Left renal cortex interstitium (tissue), 4 donors: ENCODE measurements at regions not wholly inside any gene's neighbourhood (a gene's known extent, or its start where the extent isn't known, plus 50 kb on each side); places are given as distances from the start of the nearest gene placed in this dataset.

ENCODE experiments used
- DNase-seq, 4 donors: peaks; one replicate each; pipeline ENCODE4 v3.0.0-alpha.2; 2013; ENCODE audit warnings: low read depth in 4 of 4, low spot score in 2 of 4, missing footprints in 1 of 4

DNA sequence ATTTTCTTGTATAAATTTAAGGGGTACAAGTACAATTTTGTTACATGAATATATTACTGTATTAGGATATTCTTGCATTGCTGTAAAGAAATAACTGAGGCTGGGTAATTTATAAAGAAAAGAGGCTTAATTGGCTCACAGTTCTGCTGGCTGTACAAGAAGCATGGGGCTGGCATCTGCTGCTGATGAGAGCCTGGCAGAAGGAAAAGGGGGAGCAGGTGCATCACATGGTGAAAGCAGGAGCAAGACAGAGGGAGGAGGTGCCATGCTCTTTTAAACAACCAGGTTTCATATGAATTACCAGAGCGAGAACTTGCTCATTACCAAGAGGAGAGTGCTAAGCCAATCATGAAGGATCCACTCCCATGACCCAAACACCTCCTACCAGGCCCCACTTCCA lies 399.5 kb upstream of the RAB6C start:
- no peak for DNase-seq

DNA sequence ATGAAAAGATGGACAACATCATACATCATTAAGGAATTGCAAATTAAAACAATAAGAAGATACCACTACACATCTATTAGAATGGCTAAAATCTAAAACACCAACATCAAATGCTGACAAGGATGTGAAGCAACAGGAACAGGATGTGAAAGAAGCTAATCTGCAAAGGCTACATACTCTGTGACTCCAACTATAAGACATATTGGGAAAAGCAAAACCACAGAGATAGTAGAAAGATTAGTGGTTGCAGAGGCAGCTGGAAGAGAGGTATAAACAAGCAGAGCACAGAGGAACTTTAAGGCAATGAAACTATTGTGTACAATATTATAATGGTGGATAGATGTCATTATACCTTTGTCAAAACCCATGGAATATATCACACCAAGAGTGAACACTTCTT lies 393.7 kb upstream of the RAB6C start:
- no peak for DNase-seq

DNA sequence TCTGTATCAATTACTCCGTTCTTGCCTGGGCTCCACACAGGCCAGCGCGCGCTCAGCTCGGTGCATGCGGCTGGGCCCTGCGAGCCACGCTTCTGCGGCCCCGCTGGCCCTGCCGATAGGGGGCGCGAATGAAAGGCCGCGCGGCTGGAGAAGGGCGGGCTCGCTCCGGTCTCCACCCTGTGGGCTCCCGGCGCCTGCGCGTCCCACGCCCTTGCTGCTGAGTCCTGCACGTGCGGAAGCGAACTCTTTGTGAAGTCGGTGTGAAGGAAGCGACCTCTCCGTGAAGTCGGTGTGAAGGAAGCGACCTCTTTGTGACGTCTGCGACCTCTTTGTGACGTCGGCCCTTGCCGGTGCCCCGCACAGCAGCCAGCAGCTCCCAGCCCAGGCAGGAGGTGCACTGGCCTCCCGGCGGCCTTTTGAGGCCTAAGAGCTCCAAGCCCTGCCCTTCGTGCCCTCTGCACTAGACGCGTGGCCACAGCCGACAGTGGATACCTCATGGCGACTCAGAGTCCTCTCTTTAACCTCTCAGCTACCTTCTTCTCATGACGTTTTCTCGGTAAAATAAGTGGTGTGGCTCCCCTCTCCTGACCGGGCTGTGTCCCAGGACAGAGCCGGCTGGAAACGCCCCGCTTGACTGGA lies 391.9 kb upstream of the RAB6C start:
- no peak for DNase-seq

DNA sequence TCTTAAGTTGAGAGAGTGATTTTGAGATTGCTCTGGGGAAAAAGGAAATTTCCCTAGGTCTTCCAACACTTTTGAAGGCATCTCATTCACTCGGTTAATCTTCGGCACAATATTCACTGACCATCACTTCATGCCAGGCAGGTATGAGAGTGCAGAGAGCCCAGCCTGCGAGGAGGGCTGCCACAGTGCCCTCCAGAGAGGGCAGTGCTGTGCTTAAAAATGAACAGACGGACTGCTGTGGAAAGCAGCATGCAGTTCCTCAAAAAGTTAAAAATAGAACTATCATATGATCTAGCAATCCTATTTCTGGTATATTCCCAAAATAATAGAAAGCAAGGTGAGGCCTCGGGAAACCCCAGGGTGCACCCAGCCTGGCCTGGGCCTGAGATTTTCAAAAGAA lies 374.9 kb upstream of the RAB6C start:
- DNase-seq: no peak

DNA sequence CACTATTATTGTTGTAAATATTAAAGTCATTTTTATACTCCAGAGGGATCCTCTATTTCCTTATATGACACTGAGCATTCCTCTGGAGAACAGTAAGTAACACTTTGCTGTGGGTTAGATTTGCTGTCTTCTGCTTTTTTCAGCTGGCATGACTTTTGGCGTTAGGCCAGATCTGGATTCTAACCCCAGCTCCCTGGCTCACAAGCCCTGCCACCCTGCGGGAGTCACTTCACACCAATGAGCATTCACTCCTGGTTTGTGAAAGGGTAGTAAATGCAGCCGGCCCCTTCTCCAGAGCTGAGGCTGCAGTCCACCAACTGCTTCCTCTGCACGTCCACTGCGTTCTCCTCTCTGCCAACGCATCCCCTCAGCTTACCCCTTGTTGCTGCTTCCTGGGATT lies 373.8 kb upstream of the RAB6C start:
- DNase-seq: no peak

DNA sequence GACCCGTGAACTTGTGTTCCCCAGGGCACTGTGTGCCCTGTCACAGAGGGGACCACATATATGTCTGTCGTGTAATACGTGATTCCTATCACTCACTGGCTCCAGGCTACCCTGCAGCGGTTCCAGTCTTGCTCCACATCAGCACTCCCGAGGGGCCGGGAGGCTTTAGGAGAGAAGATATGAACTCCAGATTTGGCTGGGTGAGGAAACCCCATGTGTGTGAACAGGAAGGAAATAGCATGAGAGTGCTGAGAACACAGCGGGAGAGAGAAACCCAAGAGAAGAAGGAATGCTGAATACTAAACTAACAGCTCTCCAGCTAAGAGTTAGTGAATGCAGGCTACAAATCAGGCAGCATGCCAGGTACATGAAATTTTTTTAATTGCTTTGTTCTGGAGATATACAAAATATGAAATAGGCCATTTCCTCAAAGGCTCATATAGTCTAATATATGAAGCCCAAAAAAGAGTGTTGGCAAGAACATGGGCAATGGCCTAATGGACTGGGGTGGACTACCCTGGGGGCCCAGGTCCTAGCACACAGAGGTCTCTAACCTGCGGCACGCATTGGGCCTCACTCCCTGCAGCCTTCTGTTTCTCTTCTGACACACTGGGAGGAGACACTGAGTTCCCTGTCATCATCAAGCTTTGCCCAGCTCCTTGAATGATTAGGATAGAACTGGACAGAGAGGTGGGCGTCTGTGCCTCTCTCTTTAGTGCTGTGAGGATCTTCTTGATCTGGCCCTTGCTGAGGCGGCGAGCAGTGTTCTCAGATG lies 372.8 kb upstream of the RAB6C start:
- no peak for DNase-seq

DNA sequence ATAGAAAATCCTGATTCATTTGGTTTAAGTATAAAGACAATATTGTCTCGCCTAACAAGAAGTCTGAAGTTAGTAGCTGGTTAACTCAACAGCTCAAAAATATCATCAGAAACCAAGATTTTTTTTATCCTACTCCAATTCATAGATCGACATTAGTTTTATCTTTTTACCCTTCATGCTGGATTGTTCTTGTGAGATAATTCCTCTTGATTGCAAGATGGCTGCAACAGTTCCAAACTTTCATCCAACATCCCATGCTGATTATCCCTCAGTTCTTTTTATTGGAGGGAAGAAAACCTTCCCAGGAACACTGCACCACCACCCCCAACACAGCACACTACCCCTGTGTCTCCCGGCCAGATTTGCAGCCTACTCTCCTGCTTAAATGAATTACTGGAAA lies 370.2 kb upstream of the RAB6C start:
- DNase-seq: no peak

DNA sequence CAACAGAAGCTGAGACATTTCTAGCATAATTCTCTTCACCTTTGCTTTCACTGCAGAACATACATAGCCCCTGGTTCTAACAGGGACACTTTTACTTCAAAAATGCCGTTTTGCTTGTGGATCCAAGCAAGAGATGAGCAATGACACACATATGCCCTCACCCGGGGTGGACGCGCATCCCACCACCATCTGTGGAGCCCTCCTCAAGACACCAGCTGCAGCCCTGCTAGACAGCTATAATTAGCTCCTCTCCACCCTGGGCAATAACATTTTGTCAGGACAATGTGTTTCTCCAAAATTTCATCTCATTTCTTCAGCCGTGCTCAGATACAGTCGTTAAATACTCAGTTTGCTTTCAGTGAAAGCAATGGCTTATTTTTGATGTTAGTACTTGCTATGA lies 368.7 kb upstream of the RAB6C start:
- DNase-seq: no peak

DNA sequence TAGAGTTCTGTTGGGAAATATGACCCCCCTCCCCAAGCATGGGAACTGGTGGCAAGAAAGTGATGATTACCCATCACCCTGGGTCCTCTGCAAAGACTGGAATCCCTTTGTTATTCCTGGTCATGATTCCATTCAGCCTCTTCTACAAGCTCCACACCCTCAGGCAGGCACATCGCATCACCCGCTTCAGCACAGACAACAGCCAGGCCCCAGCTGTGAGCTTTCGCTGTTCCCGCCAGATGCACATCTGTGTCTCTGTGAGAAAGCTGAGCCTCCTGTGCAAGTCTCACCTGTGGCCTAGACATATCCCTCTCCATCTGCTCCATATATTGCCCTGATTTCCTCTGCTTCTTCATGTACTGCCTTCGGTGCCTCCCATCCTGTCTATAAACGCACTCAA lies 368.0 kb upstream of the RAB6C start:
- no peak for DNase-seq

DNA sequence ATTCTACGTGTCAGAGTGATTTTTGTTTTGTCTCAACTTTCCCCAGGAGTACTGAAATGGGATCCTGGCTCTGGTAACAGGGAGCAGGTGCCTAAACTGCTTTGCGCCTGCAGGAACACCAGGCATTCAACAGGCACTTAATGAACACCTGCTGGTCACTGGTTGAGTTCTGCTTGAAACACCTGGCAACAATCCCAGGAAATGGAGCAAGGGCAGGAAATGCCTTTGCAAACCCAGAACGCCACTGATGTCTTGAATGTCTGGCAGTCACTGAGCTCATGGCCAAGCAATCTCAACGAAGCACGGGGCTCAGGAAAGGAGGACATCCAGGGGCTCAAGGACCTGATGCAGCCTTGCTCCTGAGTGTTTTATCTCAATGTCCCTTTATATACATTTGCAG lies 360.0 kb upstream of the RAB6C start:
- DNase-seq: peak in 1 of 4 donors; percentile 44

DNA sequence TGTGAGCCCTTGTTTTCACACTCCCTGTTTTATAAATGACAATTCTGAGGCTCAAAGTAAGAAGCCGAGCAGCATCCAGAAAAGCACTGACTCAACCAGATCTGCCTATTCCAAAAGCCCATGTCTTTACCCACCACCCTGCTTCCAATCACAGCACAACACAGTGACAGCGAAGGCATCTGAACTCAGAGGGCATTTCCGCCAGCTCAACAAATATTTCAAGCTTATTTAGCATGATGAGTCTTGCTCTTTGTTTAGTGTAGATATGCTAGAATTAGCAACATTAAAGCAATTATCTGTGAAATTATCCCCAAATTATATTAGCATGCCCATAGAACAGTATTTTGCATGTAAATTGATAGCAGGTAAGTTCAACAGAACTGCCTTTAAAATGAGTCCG lies 359.1 kb upstream of the RAB6C start:
- DNase-seq: no peak

DNA sequence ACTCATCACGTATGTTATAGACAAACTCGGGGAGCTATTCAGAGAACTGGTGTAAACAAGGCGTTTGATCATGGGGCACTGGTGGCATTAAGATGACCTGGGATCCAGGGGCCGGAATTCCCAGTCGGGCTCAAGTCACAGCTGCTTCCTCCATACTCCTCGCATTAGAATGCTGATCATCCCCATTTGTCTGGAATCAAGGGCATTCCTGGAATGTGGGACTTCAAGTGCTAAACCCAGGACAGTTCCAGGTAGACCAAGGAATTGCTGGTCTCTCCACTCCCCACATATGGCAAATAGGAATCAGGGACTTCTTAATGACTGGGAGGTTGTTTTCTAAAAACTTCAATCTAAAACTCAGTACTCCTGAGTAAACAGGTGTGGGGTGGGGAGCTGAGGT lies 355.7 kb upstream of the RAB6C start:
- no peak for DNase-seq

DNA sequence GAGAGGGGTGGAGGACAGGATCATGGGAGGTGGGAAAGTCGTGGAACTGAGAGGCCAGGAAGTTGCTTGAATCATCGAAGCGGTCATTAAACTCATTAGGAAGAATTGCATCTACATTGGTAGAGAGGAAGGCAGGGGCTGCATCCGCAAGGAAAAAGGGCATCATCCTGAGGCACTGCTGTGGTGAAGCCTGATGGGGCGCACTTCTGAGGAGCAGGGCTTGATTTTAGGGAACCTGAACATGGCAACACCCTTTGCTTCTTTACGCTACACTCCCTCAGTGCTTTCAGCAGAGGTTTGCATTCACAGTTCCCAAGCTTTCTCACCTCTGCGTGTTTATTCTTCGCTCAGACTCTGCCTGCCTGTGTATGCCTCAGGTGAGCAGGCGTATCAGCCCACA lies 352.0 kb upstream of the RAB6C start:
- no peak for DNase-seq

DNA sequence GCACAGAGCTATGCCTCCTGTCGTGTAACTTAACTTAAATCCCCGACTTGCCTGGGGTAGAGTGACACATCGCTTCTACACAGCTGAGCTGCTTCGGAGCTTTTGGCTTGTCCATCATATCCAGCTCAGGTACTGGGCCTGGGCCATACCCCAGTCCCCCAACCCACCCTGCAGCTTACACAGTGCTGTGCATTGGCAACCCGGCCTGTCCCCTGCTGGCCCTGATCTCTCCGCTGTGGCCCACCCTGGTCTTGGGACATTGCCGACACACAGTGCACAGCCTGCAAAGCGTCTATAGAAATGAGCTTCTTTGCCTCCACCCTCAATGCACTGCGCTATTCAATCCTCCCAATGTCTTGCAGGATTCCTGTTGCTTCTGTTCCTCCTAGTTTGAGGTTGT lies 342.8 kb upstream of the RAB6C start:
- DNase-seq: no peak

DNA sequence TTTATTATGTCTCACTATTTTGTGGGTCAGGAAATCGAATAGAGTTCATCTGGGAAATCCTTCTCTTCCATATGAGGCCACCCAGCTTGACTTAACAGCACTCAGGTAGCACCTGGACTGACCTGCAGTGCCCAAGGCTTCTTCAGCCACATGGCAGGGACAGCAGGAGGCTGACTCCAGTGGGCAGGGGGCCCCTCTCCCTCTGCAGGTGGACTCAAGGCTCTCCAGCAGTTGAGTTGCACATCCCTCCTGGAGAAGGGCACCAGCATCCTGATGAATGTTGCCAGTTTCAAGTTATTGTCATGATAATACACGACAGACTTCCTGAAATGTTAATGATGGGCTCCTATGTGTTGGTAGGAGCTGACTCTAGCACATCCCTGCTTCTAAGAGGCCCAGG lies 338.1 kb upstream of the RAB6C start:
- DNase-seq: no peak

DNA sequence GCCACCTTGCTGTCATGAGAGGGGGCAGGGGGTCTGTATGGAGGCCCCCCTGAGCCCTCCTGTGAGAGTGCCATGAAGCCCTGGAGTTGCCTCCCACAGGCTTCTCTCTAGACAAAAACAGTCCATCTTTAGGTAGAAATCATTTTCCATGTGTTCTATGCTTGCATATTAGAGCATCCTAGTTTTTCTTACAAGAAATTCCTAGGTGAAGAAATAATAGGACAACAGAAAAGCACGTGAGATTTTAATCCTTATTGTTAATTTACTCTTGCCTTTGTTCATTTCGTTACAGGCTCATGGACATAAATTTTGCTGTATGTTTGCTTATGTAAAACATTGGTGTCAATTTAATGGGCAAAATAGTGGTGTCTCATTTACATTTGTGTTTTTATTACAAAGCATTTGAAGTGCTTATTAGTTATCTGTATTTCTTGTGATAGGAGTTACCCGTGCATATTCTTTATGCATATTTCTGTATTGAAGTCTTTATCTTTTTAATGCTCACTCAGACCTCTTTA lies 336.9 kb upstream of the RAB6C start:
- DNase-seq: no peak

DNA sequence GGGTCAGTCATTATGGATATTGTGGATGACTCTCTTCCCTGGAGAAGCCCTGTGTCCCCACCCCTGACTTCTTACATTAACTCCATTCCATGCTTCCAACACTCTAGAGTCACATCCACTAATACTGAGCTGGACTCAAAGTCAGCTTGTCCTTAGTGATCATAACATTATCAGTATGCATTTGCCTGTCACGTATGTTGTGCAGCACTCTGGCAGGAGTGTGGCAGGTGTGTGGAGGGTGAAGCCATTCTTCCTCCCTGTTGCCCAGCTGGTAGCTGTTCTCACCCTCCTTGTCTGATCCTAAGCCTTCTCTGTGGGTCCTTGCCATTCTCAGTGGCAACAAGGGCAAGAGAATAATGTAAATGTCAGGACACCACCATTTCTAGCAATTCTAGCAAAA lies 334.1 kb upstream of the RAB6C start:
- DNase-seq: no peak

DNA sequence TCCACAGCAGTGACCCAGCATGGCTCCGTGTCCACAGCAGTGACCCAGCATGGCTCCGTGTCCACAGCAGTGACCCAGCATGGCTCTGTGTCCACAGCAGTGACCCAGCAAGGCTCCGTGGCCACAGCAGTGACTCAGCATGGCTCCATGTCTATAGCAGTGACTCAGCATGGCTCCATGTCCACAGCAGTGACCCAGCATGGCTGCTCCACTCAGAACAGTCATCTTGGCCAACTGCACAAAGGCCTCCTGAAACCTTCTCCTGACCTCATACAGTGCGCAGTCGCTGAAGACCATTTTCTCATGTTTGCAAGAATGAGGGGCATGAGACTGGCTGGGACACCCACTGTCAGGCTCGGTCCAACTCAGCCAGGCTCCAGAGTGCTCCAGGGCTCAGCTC lies 333.4 kb upstream of the RAB6C start:
- no peak for DNase-seq

DNA sequence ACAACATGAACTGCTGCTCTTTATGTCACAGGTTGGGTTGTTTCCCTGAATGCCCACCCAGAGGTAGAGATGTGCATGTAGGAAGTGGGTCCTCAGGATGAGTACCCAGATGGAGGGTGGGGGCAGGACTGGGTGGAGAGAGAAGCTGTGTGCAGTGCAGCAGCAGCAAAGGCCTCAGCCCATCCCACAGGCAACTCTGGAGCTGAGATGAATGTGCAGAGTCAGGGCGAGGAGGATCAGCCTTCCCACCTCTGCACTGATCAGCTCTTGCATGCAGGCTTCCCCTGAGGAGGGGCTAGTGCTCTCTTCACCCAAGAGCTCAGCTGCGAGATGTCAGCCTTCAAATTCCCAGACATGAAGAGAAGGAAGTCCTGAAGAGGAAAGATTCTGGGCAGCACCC lies 326.2 kb upstream of the RAB6C start:
- DNase-seq: no peak

DNA sequence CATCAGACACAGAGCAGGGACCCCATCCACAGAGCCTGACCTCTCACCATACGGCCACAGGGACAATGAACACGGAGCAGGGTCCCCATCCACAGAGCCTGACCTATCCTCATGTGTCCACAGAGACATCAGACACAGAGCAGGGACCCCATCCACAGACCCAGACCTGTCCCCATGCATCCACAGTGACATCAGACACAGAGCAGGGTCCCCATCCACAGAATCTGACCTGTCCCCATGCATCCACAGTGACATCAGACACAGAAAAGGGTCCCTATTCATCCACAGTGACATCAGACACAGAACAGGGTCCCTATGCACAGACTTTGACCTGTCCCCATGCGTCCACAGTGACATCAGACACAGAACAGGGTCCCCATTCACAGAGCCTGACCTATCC lies 325.1 kb upstream of the RAB6C start:
- no peak for DNase-seq

DNA sequence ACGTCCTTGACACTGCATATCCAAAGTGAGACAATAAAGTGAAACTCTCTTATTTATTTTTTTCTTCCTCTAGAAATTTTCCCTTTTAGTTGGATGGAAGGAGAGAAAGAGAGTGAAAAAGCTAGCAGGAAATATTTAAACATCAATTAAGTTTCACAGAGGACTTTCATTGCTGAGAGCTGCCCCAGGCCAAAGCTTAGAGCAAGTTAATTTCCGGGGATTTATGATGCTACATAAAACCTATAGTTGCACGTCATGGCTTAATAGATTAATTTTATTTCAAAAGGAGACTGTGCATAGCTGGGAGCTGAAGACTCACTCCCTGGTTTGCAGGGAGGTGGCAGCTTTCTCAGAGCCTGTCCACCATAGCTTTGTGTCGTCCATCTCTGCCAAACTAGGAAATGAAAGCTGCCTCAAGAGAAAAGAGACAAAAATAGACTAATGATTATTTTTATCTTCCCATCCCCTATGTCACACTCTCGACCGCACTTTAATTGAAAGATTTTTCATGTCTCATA lies 323.3 kb upstream of the RAB6C start:
- no peak for DNase-seq

DNA sequence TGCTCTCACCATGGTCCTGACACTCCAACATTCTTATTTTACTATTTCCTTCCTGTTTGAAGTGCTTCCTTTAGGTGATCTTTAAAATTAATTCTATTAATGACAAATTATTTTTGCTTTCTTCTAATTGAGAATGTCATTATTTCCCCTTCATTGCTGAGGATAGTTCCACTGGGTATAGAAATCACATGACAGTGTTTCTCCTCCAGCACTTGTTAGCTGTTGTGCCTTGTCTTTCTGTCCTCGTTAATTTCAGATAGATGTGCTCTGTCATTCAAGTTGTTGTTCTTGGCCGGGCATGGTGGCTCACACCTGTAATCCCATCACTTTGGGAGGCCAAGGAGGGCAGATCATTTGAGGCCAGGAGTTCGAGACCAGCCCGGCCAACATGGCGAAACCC lies 321.0 kb upstream of the RAB6C start:
- DNase-seq: no peak
